CD14-positive monocyte (primary cell): ENCODE measurements at regions not wholly inside any gene's neighbourhood (a gene's known extent, or its start where the extent isn't known, plus 50 kb on each side); places are given as distances from the start of the nearest gene placed in this dataset.

ENCODE experiments used
- DNase-seq, 3 donors: peaks; one replicate each; pipeline ENCODE4 v3.0.0-alpha.2; 2011 to 2022
- H2AFZ ChIP-seq: 2 replicates; pipeline ENCODE4 v1.6.0; 2012; ENCODE audit warnings: mild to moderate bottlenecking, low read depth, low read length, inconsistent platforms; ENCODE audit not compliant: insufficient read depth, poor library complexity, severe bottlenecking
- H3K27ac ChIP-seq, 2 donors: 1 replicate in 1 of 2; 2 replicates in 1 of 2; pipeline ENCODE4 v1.5.1; 2012 to 2013; ENCODE audit warnings: low read length in 2 of 2, control low read depth in 1 of 2, inconsistent platforms in 1 of 2, low read depth in 1 of 2, mild to moderate bottlenecking in 1 of 2
- H3K27me3 ChIP-seq, 2 donors: one replicate each; pipeline versions ENCODE4 v1.6.0 to v1.6.1; 2011 to 2013; ENCODE audit warnings: low read length in 2 of 2; ENCODE audit not compliant: control insufficient read depth in 2 of 2, insufficient read depth in 2 of 2
- H3K36me3 ChIP-seq, 2 donors: replicated peaks in 1 of 2; 1 replicate in 1 of 2; 2 replicates in 1 of 2; pipeline versions ENCODE4 v1.5.1 to v1.6.1; 2012 to 2013; ENCODE audit warnings: low read length in 2 of 2, control low read depth in 1 of 2, inconsistent platforms in 1 of 2, mild to moderate bottlenecking in 1 of 2; ENCODE audit not compliant: insufficient read depth in 2 of 2, control insufficient read depth in 1 of 2
- H3K4me1 ChIP-seq, 2 donors: 1 replicate in 1 of 2; 2 replicates in 1 of 2; pipeline versions ENCODE4 v1.5.1 to v1.6.1; 2012 to 2013; ENCODE audit warnings: low read length in 2 of 2, control low read depth in 1 of 2, inconsistent platforms in 1 of 2, mild to moderate bottlenecking in 1 of 2, moderate library complexity in 1 of 2; ENCODE audit not compliant: insufficient read depth in 2 of 2, control insufficient read depth in 1 of 2
- H3K4me2 ChIP-seq: replicated peaks from 2 replicates; pipeline ENCODE3; 2012; ENCODE audit warnings: low read length, moderate library complexity, mild to moderate bottlenecking; ENCODE audit not compliant: poor library complexity, severe bottlenecking; ENCODE audit errors: extremely low read depth
- H3K4me3 ChIP-seq, 3 experiments: fragments of 200-600 bp in 1 of 3; sonication (generic) in 1 of 3; replicated peaks in 1 of 3; 1 replicate in 2 of 3; 2 replicates in 1 of 3; pipeline ENCODE4 v1.5.1; 2011 to 2013; ENCODE audit warnings: low read length in 3 of 3, mild to moderate bottlenecking in 3 of 3, control low read depth in 2 of 3, low read depth in 2 of 3, inconsistent platforms in 1 of 3, moderate library complexity in 1 of 3
- H3K79me2 ChIP-seq: 2 replicates; pipeline ENCODE4 v1.6.0; 2012; ENCODE audit warnings: mild to moderate bottlenecking, control low read depth, inconsistent platforms, low read length, moderate library complexity; ENCODE audit not compliant: insufficient read depth
- H3K9ac ChIP-seq: 2 replicates; pipeline ENCODE4 v1.6.0; 2017; ENCODE audit warnings: low read length, mild to moderate bottlenecking; ENCODE audit not compliant: insufficient read depth, poor library complexity, severe bottlenecking
- H3K9me3 ChIP-seq, 2 donors: replicated peaks in 1 of 2; 1 replicate in 1 of 2; 2 replicates in 1 of 2; pipeline versions ENCODE4 v1.5.1 to v1.6.1; 2012 to 2013; ENCODE audit warnings: low read length in 2 of 2, control low read depth in 1 of 2; ENCODE audit not compliant: control insufficient read depth in 1 of 2, insufficient read depth in 1 of 2
- H4K20me1 ChIP-seq: 2 replicates; pipeline ENCODE4 v1.6.0; 2012; ENCODE audit warnings: mild to moderate bottlenecking, low read length, control low read depth, moderate library complexity; ENCODE audit not compliant: insufficient read depth
- H3K27ac Mint-ChIP-seq, 7 donors: one replicate each; pipeline ENCODE4 v1.8.0; 2020; ENCODE audit warnings: mild to moderate bottlenecking in 7 of 7, mixed read lengths in 7 of 7, moderate library complexity in 6 of 7, inconsistent platforms in 2 of 7
- H3K27me3 Mint-ChIP-seq, 3 donors: one replicate each; pipeline ENCODE4 v1.8.0; 2021 to 2022; ENCODE audit warnings: low read depth in 3 of 3, mild to moderate bottlenecking in 3 of 3, mixed read lengths in 3 of 3, moderate library complexity in 3 of 3, inconsistent platforms in 1 of 3
- H3K36me3 Mint-ChIP-seq, 2 donors: one replicate each; pipeline ENCODE4 v1.8.0; 2020; ENCODE audit warnings: mixed read lengths in 2 of 2, inconsistent platforms in 1 of 2, mild to moderate bottlenecking in 1 of 2
- H3K4me1 Mint-ChIP-seq: one replicate; pipeline ENCODE4 v1.8.0; 2020; ENCODE audit warnings: mild to moderate bottlenecking, mixed read lengths
- H3K4me3 Mint-ChIP-seq, 2 donors: one replicate each; pipeline ENCODE4 v1.8.0; 2020; ENCODE audit warnings: mild to moderate bottlenecking in 2 of 2, mixed read lengths in 2 of 2, moderate library complexity in 1 of 2
- H3K9me3 Mint-ChIP-seq, 7 donors: one replicate each; pipeline ENCODE4 v1.8.0; 2020 to 2022; ENCODE audit warnings: mixed read lengths in 7 of 7, mild to moderate bottlenecking in 6 of 7, moderate library complexity in 6 of 7, inconsistent platforms in 2 of 7
- WGBS: methylation state at CpG from one replicate; pipeline ENCODE4 v1.1.5; 2013; ENCODE audit warnings: missing lambda C conversion rate; ENCODE audit not compliant: insufficient coverage; 5-methylcytosine and 5-hydroxymethylcytosine counted together
- intact Hi-C, 2 donors: fragments of 100-400 bp; cut with micrococcal nuclease; formaldehyde crosslinking; loops; one replicate each; pipeline versions ENCODE4 v1.15.0 to v1.15.1; 2023
- TF ChIP-seq, protein P1 (sequence below): fragments of 200-600 bp; IDR thresholded peaks from one replicate; pipeline ENCODE4 v1.8.0; 2022; ENCODE audit warnings: antibody characterized with exemption, mild to moderate bottlenecking

DNA sequence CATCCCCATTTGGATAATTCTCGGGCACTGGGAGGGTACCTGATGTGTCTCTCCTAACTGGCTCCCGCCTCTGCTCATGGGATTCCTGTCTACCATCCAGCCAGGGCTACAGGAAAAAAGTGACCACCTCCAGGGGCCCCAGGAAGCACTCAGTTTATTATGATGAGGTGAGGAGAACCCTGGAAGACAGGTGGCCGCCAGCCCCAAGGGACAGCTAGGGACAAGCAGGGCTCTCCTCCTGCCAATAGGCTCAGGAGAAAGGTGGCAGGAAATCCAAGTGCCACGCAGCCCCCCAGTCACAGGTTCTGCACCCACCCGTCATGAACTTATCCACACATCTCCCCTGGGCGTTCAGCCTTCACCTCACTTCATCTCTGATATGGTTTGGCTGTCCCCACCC is 61.5 kb upstream of the ZNF354A start:
- Mint-ChIP-seq H3K4me3 (no peak overlapping the region), H3K36me3 (no peaks in the 10 kb centered on the region), H3K27me3 (peaks cover 10 to 16% (median 11%) of the 10 kb centered on the region in 3 donors), H3K9me3 (peaks cover 0 to 14% (median 5%) of the 10 kb centered on the region in 7 donors), H3K4me1 (peaks cover 22% of the 10 kb centered on the region), H3K27ac (no peak overlapping the region)
- Histone ChIP-seq H3K9me3 (no peaks in the 10 kb centered on the region), H3K4me2 (no peak overlapping the region), H2AFZ (no peak overlapping the region), H4K20me1 (no peaks in the 10 kb centered on the region), H3K9ac (no peak overlapping the region), H3K27me3 (no peaks in the 10 kb centered on the region), H3K4me1 (peaks cover 8 to 16% of the 10 kb centered on the region in 2 donors), H3K27ac (no peak overlapping the region), H3K36me3 (no peaks in the 10 kb centered on the region), H3K4me3 (no peak overlapping the region), H3K79me2 (no peaks in the 10 kb centered on the region)
- TF ChIP-seq, protein P1, sequence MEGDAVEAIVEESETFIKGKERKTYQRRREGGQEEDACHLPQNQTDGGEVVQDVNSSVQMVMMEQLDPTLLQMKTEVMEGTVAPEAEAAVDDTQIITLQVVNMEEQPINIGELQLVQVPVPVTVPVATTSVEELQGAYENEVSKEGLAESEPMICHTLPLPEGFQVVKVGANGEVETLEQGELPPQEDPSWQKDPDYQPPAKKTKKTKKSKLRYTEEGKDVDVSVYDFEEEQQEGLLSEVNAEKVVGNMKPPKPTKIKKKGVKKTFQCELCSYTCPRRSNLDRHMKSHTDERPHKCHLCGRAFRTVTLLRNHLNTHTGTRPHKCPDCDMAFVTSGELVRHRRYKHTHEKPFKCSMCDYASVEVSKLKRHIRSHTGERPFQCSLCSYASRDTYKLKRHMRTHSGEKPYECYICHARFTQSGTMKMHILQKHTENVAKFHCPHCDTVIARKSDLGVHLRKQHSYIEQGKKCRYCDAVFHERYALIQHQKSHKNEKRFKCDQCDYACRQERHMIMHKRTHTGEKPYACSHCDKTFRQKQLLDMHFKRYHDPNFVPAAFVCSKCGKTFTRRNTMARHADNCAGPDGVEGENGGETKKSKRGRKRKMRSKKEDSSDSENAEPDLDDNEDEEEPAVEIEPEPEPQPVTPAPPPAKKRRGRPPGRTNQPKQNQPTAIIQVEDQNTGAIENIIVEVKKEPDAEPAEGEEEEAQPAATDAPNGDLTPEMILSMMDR = no peak
- intact Hi-C loops = no loop called here
- no peak for DNase-seq
- WGBS = 95% methylated on average over 4 of the region's 6 CpGs

DNA sequence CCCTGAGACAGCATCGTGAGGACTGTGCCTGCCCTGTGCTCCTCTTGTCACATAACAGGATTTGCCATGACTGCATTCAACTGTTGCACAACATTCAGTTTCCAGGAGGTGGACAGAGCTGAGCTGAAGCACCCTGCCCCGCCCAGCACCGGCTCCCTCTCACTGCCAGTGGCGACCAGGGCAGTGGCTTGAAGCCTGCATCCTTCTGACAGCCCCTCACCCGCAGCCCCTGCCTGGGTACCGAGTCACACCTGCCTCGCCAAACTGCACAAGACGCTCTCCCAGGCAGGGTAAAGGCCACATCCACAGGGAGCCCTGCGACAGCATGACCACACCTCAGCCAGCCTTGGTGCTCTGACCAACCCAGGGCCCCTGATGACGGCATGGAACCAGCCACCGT is 59.9 kb upstream of the ZNF354A start:
- Histone ChIP-seq H3K36me3 (no peaks in the 10 kb centered on the region), H3K4me1 (peaks cover 8 to 16% of the 10 kb centered on the region in 2 donors), H3K9me3 (no peaks in the 10 kb centered on the region), H3K27ac (no peak overlapping the region), H3K79me2 (no peaks in the 10 kb centered on the region), H3K9ac (no peak overlapping the region), H2AFZ (peak overlapping the region; percentile 5), H3K4me2 (no peak overlapping the region), H3K27me3 (no peaks in the 10 kb centered on the region), H3K4me3 (no peak overlapping the region), H4K20me1 (no peaks in the 10 kb centered on the region)
- peaks cover 27% of the 10 kb centered on the region for H3K4me1 Mint-ChIP-seq
- H3K36me3 Mint-ChIP-seq = no peaks in the 10 kb centered on the region
- no peak overlapping the region for H3K4me3 Mint-ChIP-seq
- intact Hi-C loops = no loop called here
- peak; percentile 13 to 30 (median 24) for DNase-seq
- peaks cover 0 to 14% (median 5%) of the 10 kb centered on the region in 7 donors for H3K9me3 Mint-ChIP-seq
- peak overlapping the region in 3 of 7 donors; percentile 3 to 75 (median 67) for H3K27ac Mint-ChIP-seq
- TF ChIP-seq, protein P1 = no peak
- peaks cover 4 to 16% (median 11%) of the 10 kb centered on the region in 3 donors for H3K27me3 Mint-ChIP-seq
- WGBS = 64% methylated on average over 11 of the region's 11 CpGs
